Spinal cord (tissue), 9 donors: ENCODE measurements at regions not wholly inside any gene's neighbourhood (a gene's known extent, or its start where the extent isn't known, plus 50 kb on each side); places are given as distances from the start of the nearest gene placed in this dataset.
"Not testable (repeated sequence)": the region's sequence is repeated elsewhere in the genome, so short reads cannot be mapped to it uniquely, and the experiment has no call there.

Experiments
- DNase-seq, 6 donors: peaks; one replicate each; pipeline versions ENCODE4 v3.0.0 to v3.0.0-alpha.2; 2013 to 2015; ENCODE audit warnings: low spot score in 6 of 6, low read depth in 4 of 6
- H3K27ac ChIP-seq: one replicate; pipeline ENCODE4 v1.5.1; 2013; ENCODE audit warnings: low read depth, low read length, control low read depth
- H3K27me3 ChIP-seq: one replicate; pipeline ENCODE4 v1.6.1; 2013; ENCODE audit warnings: low read length; ENCODE audit not compliant: control insufficient read depth, insufficient read depth
- H3K36me3 ChIP-seq: one replicate; pipeline ENCODE4 v1.6.1; 2013; ENCODE audit warnings: low read length; ENCODE audit not compliant: control insufficient read depth, insufficient read depth
- H3K4me1 ChIP-seq: one replicate; pipeline ENCODE4 v1.6.1; 2013; ENCODE audit warnings: low read length; ENCODE audit not compliant: control insufficient read depth, insufficient read depth
- H3K4me3 ChIP-seq: one replicate; pipeline ENCODE4 v1.5.1; 2013; ENCODE audit warnings: low read depth, low read length, control low read depth
- H3K9me3 ChIP-seq: one replicate; pipeline ENCODE4 v1.6.1; 2013; ENCODE audit warnings: low read length; ENCODE audit not compliant: control insufficient read depth, insufficient read depth
- WGBS: methylation state at CpG from one replicate; pipeline ENCODE4 v1.1.5; 2013; ENCODE audit warnings: missing lambda C conversion rate; ENCODE audit not compliant: insufficient coverage; 5-methylcytosine and 5-hydroxymethylcytosine counted together
- donor health status: healthy.

DNA sequence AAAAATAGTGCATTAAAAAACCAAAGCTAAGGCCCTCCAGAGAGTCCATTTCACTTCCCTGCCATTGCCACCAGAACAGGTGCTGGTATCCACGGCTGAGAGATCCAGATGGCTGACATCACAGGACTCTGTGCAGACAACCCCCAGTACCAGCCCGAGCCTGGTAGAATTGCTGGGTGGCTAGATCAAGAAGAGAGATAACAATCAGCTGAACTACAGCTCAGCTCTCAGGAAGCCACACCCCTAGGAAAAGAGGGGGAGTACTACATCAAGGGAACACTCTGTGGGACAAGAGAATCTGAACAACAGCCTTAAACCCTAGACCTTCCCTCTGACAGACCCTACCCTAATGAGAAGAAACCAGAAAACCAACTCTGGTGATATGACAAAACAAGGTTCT lies 73.8 kb upstream of the SLIT3 start:
- DNase-seq: no peak
- Histone ChIP-seq H3K27ac (no peak overlapping the region), H3K27me3 (no peaks in the 10 kb centered on the region), H3K9me3 (no peaks in the 10 kb centered on the region), H3K4me3 (no peak overlapping the region), H3K4me1 (no peaks in the 10 kb centered on the region), H3K36me3 (no peaks in the 10 kb centered on the region)
- WGBS: no CpG with 5 or more reads among the region's 2 CpGs

DNA sequence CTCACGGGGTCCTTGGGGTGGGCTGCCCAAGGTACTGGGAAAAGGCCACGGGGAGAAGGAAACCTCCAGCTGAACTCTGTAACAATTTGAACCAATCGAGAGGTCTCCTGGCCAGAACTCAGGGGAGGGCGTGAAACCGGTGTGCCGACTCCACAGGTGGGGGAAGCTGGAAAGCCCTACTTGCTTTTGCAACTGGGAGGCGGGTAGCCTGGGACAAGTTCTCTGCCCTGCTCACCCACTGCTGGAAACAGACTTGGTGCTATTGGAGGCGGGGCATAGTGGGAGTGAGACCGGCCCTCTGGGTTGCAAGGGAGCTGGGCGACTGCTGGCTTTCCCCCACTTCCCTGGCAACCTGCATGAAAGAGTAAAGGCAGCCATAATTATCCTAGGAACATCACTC lies 73.2 kb upstream of the SLIT3 start:
- WGBS: 78% methylated on average over 8 of the region's 10 CpGs
- Histone ChIP-seq H3K27me3 (no peaks in the 10 kb centered on the region), H3K9me3 (no peaks in the 10 kb centered on the region), H3K27ac (no peak overlapping the region), H3K36me3 (no peaks in the 10 kb centered on the region), H3K4me3 (no peak overlapping the region), H3K4me1 (no peaks in the 10 kb centered on the region)
- no peak for DNase-seq

DNA sequence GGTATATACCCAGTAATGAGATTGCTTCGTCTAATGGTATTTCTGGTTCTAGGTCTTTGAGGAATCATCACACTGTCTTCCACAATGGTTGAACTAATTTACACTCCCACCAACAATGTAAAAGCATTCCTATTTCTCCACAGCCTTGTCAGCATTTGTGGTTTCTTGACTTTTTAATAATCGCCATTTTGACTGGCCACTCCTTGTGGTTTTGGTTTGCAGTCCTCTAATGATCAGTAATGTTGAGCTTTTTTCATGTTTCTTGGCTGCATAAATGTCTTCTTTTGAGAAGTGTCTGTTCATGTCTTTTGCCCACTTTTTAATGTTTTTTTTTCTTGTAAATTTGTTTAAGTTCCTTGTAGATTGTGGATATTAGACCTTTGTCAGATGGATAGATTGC lies 70.9 kb upstream of the SLIT3 start:
- not testable (repeated sequence) for H3K9me3 ChIP-seq, DNase-seq, H3K4me1 ChIP-seq, H3K36me3 ChIP-seq, H3K27me3 ChIP-seq, H3K4me3 ChIP-seq, H3K27ac ChIP-seq
- WGBS: no CpG with 5 or more reads among the region's 2 CpGs

DNA sequence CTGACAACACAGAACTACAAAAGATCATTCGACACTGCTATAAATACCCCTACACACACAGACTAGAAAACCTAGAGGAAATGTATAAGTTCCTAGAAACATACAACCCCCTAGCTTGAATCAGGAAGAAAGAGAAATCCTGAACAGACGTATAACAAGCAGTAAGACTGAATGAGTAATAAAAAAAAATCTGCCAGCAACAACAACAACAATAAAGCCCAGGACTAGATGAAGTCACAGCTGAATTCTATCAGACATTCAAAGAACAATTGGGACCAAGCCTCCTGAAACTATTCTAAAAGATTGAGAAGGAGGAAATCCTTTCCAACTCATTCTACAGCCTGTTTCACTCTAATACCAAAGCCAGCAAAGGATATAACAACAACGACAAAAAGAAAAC lies 68.2 kb upstream of the SLIT3 start:
- H3K27me3 ChIP-seq: no peaks in the 10 kb centered on the region
- WGBS: no CpG with 5 or more reads among the region's 3 CpGs
- DNase-seq: no peak
- H3K36me3 ChIP-seq: no peaks in the 10 kb centered on the region
- no peaks in the 10 kb centered on the region for H3K9me3 ChIP-seq
- H3K27ac ChIP-seq: no peak overlapping the region
- H3K4me1 ChIP-seq: no peaks in the 10 kb centered on the region
- no peak overlapping the region for H3K4me3 ChIP-seq

DNA sequence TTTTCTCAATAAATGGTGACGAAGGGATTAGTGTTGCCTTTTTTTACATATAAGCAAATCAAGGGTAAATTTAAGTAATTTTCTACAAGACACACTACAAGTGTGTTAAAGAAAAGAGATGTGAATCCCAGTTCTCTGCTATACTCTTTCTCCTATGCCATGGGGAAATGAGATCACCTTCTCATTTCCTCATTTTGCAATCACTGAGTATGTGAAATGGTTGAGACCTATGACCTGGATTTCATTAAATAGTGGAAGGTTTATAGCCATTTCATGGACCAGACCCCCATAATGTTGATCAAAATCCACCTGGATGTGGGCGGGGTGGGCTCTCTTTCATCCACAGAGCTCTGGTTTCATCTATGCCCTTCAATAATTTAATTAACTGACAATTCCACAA lies 66.9 kb upstream of the SLIT3 start:
- Histone ChIP-seq H3K36me3 (no peaks in the 10 kb centered on the region), H3K27ac (no peak overlapping the region), H3K9me3 (no peaks in the 10 kb centered on the region), H3K27me3 (no peaks in the 10 kb centered on the region), H3K4me1 (no peaks in the 10 kb centered on the region), H3K4me3 (no peak overlapping the region)
- DNase-seq: no peak
- no CpG with 5 or more reads among the region's 2 CpGs for WGBS

DNA sequence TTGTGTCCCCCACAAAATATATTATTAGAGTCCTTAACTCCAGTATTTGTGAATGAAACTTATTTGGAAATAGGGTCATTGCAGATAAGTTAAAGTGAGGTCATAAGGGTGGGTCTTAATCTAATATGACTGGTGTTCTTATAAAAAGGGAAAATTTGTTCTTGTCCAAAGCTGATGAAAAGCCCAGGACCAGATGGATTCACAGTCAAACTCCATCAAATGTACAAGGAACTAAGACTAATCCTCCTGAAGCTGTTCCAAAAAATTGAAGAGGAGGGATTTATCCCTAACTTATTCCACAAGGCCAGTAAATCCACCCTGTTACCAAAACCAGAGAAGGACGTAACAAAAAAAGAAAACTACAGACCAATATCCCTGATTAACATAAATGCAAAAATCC lies 56.4 kb upstream of the SLIT3 start:
- no CpG with 5 or more reads among the region's 1 CpG for WGBS

DNA sequence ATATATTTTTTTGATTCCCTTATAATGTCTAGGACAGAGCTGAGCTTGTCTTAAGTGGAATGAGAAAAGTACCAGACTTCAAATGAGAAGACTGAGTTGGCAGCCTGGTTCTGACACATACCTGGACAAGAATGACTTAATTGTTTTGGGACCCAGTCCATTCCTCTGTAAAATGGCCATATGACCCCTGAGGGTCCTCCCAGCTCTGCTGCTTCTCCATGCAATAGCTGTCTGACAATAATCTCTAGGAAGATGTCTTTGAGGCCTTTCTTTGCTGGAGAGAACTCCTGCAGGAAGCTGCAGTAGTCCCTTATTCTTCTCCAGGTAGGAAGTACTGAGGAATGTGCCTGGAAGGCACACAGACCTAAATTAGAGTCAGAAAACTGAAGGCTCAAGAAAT lies 55.9 kb upstream of the SLIT3 start:
- H3K36me3 ChIP-seq: no peaks in the 10 kb centered on the region
- DNase-seq: no peak
- no peak overlapping the region for H3K4me3 ChIP-seq
- H3K9me3 ChIP-seq: no peaks in the 10 kb centered on the region
- no peak overlapping the region for H3K27ac ChIP-seq
- no peaks in the 10 kb centered on the region for H3K4me1 ChIP-seq
- H3K27me3 ChIP-seq: no peaks in the 10 kb centered on the region

More for the DNA sequence above, 56.4 kb upstream of the SLIT3 start:
- no peak for DNase-seq
- no peaks in the 10 kb centered on the region for H3K9me3 ChIP-seq
- no peaks in the 10 kb centered on the region for H3K36me3 ChIP-seq
- H3K27me3 ChIP-seq: no peaks in the 10 kb centered on the region
- H3K4me3 ChIP-seq: no peak overlapping the region
- H3K4me1 ChIP-seq: no peaks in the 10 kb centered on the region
- H3K27ac ChIP-seq: no peak overlapping the region

DNA sequence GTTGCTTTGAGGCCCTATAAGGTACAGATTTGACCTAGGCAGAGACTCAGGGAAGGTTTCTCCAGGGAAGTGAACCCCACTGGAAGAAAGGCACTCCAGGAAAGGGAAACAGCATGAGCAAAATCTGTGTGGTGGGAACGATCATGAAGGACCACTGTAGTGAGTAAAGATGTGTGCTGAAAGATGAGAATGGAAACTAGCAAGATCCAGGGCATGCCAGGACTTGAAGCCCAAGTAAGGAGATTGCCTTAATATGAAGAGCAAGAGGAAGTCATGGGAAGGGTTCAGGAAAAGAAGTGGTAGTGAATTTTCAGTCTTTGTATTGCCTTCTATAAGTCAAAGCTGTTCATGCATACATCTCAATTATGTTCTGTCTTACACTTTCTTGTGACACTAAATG lies 55.2 kb upstream of the SLIT3 start:
- no peaks in the 10 kb centered on the region for H3K9me3 ChIP-seq
- no peaks in the 10 kb centered on the region for H3K4me1 ChIP-seq
- no peak overlapping the region for H3K27ac ChIP-seq
- DNase-seq: no peak
- 100% methylated on average over 1 of the region's 1 CpG for WGBS
- no peaks in the 10 kb centered on the region for H3K36me3 ChIP-seq
- H3K27me3 ChIP-seq: no peaks in the 10 kb centered on the region
- H3K4me3 ChIP-seq: no peak overlapping the region

DNA sequence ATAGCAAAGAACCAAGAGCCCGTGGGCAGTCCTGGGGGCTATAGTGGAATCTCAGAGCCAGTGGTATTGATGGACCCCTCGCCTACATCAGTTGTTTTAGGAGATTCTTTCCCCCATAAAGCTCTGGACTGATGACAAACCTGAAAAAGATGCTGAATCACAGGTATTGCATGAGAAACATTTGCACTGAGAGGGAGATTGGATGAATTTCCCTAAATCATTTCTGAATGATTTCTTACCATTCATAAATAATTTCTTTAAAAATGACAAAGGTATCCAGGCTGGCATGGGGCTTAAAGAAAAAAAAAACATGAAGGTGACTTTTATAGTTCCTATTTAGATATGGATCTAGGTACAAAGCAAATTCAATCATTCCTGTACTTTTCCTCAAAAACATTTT lies 54.0 kb upstream of the SLIT3 start:
- H3K4me3 ChIP-seq: no peak overlapping the region
- H3K4me1 ChIP-seq: no peaks in the 10 kb centered on the region
- DNase-seq: no peak
- WGBS: no CpG with 5 or more reads among the region's 2 CpGs
- H3K9me3 ChIP-seq: no peaks in the 10 kb centered on the region
- H3K27me3 ChIP-seq: no peaks in the 10 kb centered on the region
- H3K27ac ChIP-seq: no peak overlapping the region
- H3K36me3 ChIP-seq: no peaks in the 10 kb centered on the region

DNA sequence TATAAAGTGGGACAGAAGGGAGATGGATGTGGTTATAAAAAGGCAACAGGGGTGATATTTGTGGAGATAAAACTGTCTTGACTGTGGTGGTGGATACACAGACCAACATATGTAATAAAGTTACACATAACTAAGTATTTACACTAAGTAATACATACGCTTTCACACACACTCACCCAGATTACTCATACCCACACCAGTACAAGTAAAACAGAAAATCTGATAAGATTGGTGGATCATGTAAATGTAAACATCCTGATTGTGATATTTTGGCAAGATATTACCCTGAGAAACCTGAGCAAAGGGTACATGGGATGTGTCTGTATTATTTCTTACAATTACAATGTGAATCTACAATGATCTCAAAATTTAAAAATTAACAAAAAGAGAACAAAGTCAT lies 53.3 kb upstream of the SLIT3 start:
- no peak for DNase-seq
- WGBS: no CpG with 5 or more reads among the region's 1 CpG
- no peak overlapping the region for H3K27ac ChIP-seq
- no peak overlapping the region for H3K4me3 ChIP-seq
- H3K4me1 ChIP-seq: no peaks in the 10 kb centered on the region
- H3K36me3 ChIP-seq: no peaks in the 10 kb centered on the region
- H3K9me3 ChIP-seq: no peaks in the 10 kb centered on the region
- H3K27me3 ChIP-seq: no peaks in the 10 kb centered on the region

DNA sequence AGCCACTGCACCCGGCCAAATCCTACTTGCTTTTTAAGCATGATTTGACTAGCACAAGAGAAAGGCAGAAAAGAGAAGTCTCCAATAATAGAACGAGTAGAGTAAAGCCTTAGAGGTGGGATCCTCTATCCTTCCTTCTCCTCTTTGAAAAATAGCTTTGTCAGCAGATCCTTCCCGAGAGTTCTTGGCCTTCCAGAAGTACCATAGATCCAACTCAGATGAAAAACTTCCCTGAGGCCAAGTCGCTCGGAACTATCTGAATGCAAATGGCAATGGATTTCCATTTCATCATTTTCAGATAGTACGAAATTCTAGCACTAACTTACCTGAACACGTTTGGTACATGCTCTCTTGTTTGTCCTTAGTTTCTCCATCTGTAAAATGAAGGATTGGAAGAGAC lies 52.0 kb upstream of the SLIT3 start:
- no peak for DNase-seq
- 89% methylated on average over 3 of the region's 7 CpGs for WGBS
- no peaks in the 10 kb centered on the region for H3K36me3 ChIP-seq
- no peak overlapping the region for H3K27ac ChIP-seq
- H3K27me3 ChIP-seq: no peaks in the 10 kb centered on the region
- no peak overlapping the region for H3K4me3 ChIP-seq
- H3K9me3 ChIP-seq: no peaks in the 10 kb centered on the region
- no peaks in the 10 kb centered on the region for H3K4me1 ChIP-seq
